GM23338 (cell line): ENCODE measurements at regions not wholly inside any gene's neighbourhood (a gene's known extent, or its start where the extent isn't known, plus 50 kb on each side); places are given as distances from the start of the nearest gene placed in this dataset.

Experiments
- ATAC-seq: fragments of 200-7000 bp; cut with Tn5 transposase; 3 replicates; pipeline ENCODE4 v1.9.1; 2020
- DNase-seq: peaks from one replicate; pipeline ENCODE4 v3.0.0-alpha.2; 2015; ENCODE audit warnings: low spot score
- H2AFZ ChIP-seq: fragments of 200-600 bp; sonication (generic); 2 replicates; pipeline ENCODE4 v1.8.0; 2016; ENCODE audit warnings: antibody characterized with exemption, mild to moderate bottlenecking, moderate library complexity
- H3F3A ChIP-seq: fragments of 200-600 bp; sonication (generic); replicated peaks from 2 replicates; pipeline ENCODE4 v1.8.0; 2017; ENCODE audit warnings: antibody characterized with exemption, mixed run types, low read depth
- H3K27ac ChIP-seq: fragments of 200-600 bp; sonication (generic); 2 replicates; pipeline ENCODE4 v1.6.1; 2016; ENCODE audit warnings: low read depth
- H3K27me3 ChIP-seq: fragments of 200-600 bp; sonication (generic); 2 replicates; pipeline ENCODE4 v1.8.0; 2016; ENCODE audit warnings: mild to moderate bottlenecking, mixed run types, moderate library complexity; ENCODE audit not compliant: insufficient read depth
- H3K36me3 ChIP-seq: fragments of 200-600 bp; sonication (generic); 2 replicates; pipeline ENCODE4 v1.8.0; 2016; ENCODE audit warnings: mild to moderate bottlenecking; ENCODE audit not compliant: insufficient read depth
- H3K4me1 ChIP-seq: fragments of 200-600 bp; sonication (generic); 2 replicates; pipeline ENCODE4 v1.8.0; 2016; ENCODE audit warnings: mild to moderate bottlenecking, moderate library complexity; ENCODE audit not compliant: insufficient read depth
- H3K4me2 ChIP-seq: fragments of 200-600 bp; sonication (generic); 2 replicates; pipeline ENCODE4 v1.7.1; 2017; ENCODE audit warnings: mixed run types
- H3K4me3 ChIP-seq: fragments of 200-600 bp; sonication (generic); 2 replicates; pipeline ENCODE4 v1.6.1; 2016; ENCODE audit warnings: mixed run types
- H3K79me2 ChIP-seq: fragments of 200-600 bp; sonication (generic); replicated peaks from 2 replicates; pipeline ENCODE4 v1.8.0; 2017; ENCODE audit warnings: mild to moderate bottlenecking; ENCODE audit not compliant: insufficient read depth
- H3K9me2 ChIP-seq: fragments of 200-600 bp; sonication (generic); 2 replicates; pipeline ENCODE4 v1.8.0; 2017; ENCODE audit not compliant: insufficient read depth
- H4K20me1 ChIP-seq: fragments of 200-600 bp; sonication (generic); replicated peaks from 2 replicates; pipeline ENCODE4 v1.8.0; 2017; ENCODE audit warnings: mild to moderate bottlenecking; ENCODE audit not compliant: insufficient read depth
- H3K27ac Mint-ChIP-seq: 2 replicates; pipeline ENCODE4 v1.8.0; 2020; ENCODE audit warnings: inconsistent platforms, mild to moderate bottlenecking, moderate library complexity, mixed read lengths
- H3K27me3 Mint-ChIP-seq: 3 replicates; pipeline ENCODE4 v1.8.0; 2022; ENCODE audit warnings: low read depth, mild to moderate bottlenecking, moderate library complexity, mixed read lengths, inconsistent platforms; ENCODE audit not compliant: insufficient read depth, poor library complexity
- H3K36me3 Mint-ChIP-seq: 3 replicates; pipeline ENCODE4 v1.8.0; 2021; ENCODE audit warnings: low read depth, mild to moderate bottlenecking, inconsistent platforms, moderate library complexity, mixed read lengths
- H3K4me1 Mint-ChIP-seq: 3 replicates; pipeline ENCODE4 v1.8.0; 2020; ENCODE audit warnings: mild to moderate bottlenecking, inconsistent platforms, mixed read lengths
- H3K4me3 Mint-ChIP-seq: 3 replicates; pipeline ENCODE4 v1.8.0; 2021; ENCODE audit warnings: moderate library complexity, mild to moderate bottlenecking, inconsistent platforms, mixed read lengths
- H3K9me3 Mint-ChIP-seq: 3 replicates; pipeline ENCODE4 v1.8.0; 2020; ENCODE audit warnings: moderate library complexity, mild to moderate bottlenecking, inconsistent platforms, mixed read lengths
- CREB1 ChIP-seq: fragments of 250-450 bp; sonication (Bioruptor Pico); IDR thresholded peaks from 2 replicates; pipeline ENCODE4 v1.5.0; 2020; ENCODE audit warnings: low read depth, mild to moderate bottlenecking, moderate library complexity
- ETS1 ChIP-seq: IDR thresholded peaks from 2 replicates; pipeline ENCODE4 v1.6.1; 2016; ENCODE audit warnings: antibody characterized with exemption
- EZH2 ChIP-seq: fragments of 200-600 bp; sonication (generic); IDR thresholded peaks from one replicate; pipeline ENCODE4 v1.8.0; 2017; ENCODE audit warnings: antibody characterized with exemption, mild to moderate bottlenecking, low read depth; ENCODE audit not compliant: unreplicated experiment
- EZH2phosphoT487 ChIP-seq: fragments of 200-600 bp; sonication (generic); IDR thresholded peaks from one replicate; pipeline ENCODE4 v1.8.1; 2018; ENCODE audit warnings: antibody characterized with exemption; ENCODE audit not compliant: unreplicated experiment
- JUNB ChIP-seq: IDR thresholded peaks from one replicate; pipeline ENCODE4 v1.6.1; 2016; ENCODE audit warnings: antibody characterized with exemption; ENCODE audit not compliant: unreplicated experiment
- NANOG ChIP-seq: IDR thresholded peaks from 2 replicates; pipeline ENCODE4 v1.6.1; 2016; ENCODE audit warnings: antibody characterized with exemption, borderline replicate concordance
- POLR2AphosphoS5 ChIP-seq: IDR thresholded peaks from 2 replicates; pipeline ENCODE4 v1.6.1; 2016; ENCODE audit warnings: antibody characterized with exemption, low read depth
- STAT1 ChIP-seq: IDR thresholded peaks from one replicate; pipeline ENCODE4 v1.6.1; 2016; ENCODE audit warnings: antibody characterized with exemption; ENCODE audit not compliant: unreplicated experiment
- ZNF114 ChIP-seq: fragments of 250-450 bp; sonication (Bioruptor Pico); IDR thresholded peaks from 2 replicates; pipeline ENCODE4 v1.5.0; 2020; ENCODE audit warnings: mild to moderate bottlenecking, moderate library complexity
- TF ChIP-seq, protein P1 (sequence below), 2 experiments: fragments of 200-600 bp in 1 of 2; sonication (generic) in 1 of 2; conservative IDR thresholded peaks; 2 replicates each; pipeline versions ENCODE4 v1.5.1 to v1.6.1; 2016 to 2017; ENCODE audit warnings: antibody characterized with exemption in 2 of 2, low read depth in 2 of 2, mild to moderate bottlenecking in 2 of 2, moderate library complexity in 1 of 2
- TF ChIP-seq, protein P2 (sequence below): IDR thresholded peaks from one replicate; pipeline ENCODE4 v1.6.1; 2018; ENCODE audit warnings: antibody characterized with exemption; ENCODE audit not compliant: unreplicated experiment

DNA sequence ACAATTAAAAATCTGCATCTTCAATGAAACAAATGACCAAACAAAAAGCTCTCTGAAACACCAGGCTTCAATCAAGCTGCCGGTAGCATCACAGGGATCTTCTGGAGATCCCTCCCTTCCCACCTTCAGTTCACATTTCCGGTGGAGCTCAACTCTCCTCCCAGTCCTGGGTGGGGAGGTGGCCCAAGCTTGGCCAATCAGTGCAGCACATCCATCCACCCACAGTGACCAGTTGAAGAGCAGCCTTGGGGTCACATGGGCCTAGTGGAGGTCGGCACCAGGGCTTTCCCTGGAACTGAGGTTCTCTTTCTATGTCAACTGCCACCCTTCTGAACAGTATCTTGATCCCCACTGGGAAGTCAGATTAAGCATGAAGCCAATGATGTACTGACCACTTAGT, 620.1 kb upstream of the MGMT start:
- H2AFZ ChIP-seq: no peak overlapping the region
- H3K4me1 ChIP-seq: no peaks in the 10 kb centered on the region
- H3K27me3 Mint-ChIP-seq: peaks cover 4% of the 10 kb centered on the region
- no peaks in the 10 kb centered on the region; the same call in none of the 2 replicates for H3K9me2 ChIP-seq
- no peaks in the 10 kb centered on the region for H3K79me2 ChIP-seq
- ATAC-seq (no peak), DNase-seq (no peak)
- no peak overlapping the region for H3K27ac Mint-ChIP-seq
- no peak overlapping the region for H3K4me3 ChIP-seq
- H3K36me3 Mint-ChIP-seq: no peaks in the 10 kb centered on the region
- peaks cover 7% of the 10 kb centered on the region for H3K4me1 Mint-ChIP-seq
- no peak overlapping the region for H3K27ac ChIP-seq
- no peak overlapping the region for H3K4me3 Mint-ChIP-seq
- no peak overlapping the region for H3K4me2 ChIP-seq
- TF ChIP-seq ETS1: no peak
- TF ChIP-seq POLR2AphosphoS5: no peak
- TF ChIP-seq EZH2: no peak
- H4K20me1 ChIP-seq: no peaks in the 10 kb centered on the region
- H3K27me3 ChIP-seq: no peaks in the 10 kb centered on the region
- H3K36me3 ChIP-seq: no peaks in the 10 kb centered on the region
- H3K9me3 Mint-ChIP-seq: no peaks in the 10 kb centered on the region
- no peaks in the 10 kb centered on the region for H3F3A ChIP-seq

GRCh38 chr10:128848810-128849209, 618.2 kb upstream of the MGMT start:
- Histone ChIP-seq H3F3A (no peaks in the 10 kb centered on the region), H3K36me3 (no peaks in the 10 kb centered on the region), H3K27me3 (no peaks in the 10 kb centered on the region), H3K4me3 (no peak overlapping the region), H3K4me2 (no peak overlapping the region), H2AFZ (no peak overlapping the region), H3K4me1 (no peaks in the 10 kb centered on the region), H3K79me2 (no peaks in the 10 kb centered on the region), H3K9me2 (peaks cover 6% of the 10 kb centered on the region), H3K27ac (no peak overlapping the region), H4K20me1 (no peaks in the 10 kb centered on the region)
- H3K36me3 Mint-ChIP-seq: no peaks in the 10 kb centered on the region
- H3K27me3 Mint-ChIP-seq: peaks cover 4% of the 10 kb centered on the region
- DNase-seq (no peak), ATAC-seq (no peak)
- no peaks in the 10 kb centered on the region for H3K9me3 Mint-ChIP-seq
- peaks cover 9% of the 10 kb centered on the region for H3K4me1 Mint-ChIP-seq
- H3K27ac Mint-ChIP-seq: no peak overlapping the region
- no peak overlapping the region for H3K4me3 Mint-ChIP-seq
- TF ChIP-seq POLR2AphosphoS5 (no peak), CREB1 (CRISPR knock-in tag) (no peak), STAT1 (no peak), NANOG (no peak), EZH2phosphoT487 (no peak), ZNF114 (no peak), JUNB (no peak)
- TF ChIP-seq, protein P1, sequence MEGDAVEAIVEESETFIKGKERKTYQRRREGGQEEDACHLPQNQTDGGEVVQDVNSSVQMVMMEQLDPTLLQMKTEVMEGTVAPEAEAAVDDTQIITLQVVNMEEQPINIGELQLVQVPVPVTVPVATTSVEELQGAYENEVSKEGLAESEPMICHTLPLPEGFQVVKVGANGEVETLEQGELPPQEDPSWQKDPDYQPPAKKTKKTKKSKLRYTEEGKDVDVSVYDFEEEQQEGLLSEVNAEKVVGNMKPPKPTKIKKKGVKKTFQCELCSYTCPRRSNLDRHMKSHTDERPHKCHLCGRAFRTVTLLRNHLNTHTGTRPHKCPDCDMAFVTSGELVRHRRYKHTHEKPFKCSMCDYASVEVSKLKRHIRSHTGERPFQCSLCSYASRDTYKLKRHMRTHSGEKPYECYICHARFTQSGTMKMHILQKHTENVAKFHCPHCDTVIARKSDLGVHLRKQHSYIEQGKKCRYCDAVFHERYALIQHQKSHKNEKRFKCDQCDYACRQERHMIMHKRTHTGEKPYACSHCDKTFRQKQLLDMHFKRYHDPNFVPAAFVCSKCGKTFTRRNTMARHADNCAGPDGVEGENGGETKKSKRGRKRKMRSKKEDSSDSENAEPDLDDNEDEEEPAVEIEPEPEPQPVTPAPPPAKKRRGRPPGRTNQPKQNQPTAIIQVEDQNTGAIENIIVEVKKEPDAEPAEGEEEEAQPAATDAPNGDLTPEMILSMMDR (conservative IDR thresholded peaks at IDR 0.05; ENCODE audit: low read depth in 2 of 2): no peak
- TF ChIP-seq, protein P2, sequence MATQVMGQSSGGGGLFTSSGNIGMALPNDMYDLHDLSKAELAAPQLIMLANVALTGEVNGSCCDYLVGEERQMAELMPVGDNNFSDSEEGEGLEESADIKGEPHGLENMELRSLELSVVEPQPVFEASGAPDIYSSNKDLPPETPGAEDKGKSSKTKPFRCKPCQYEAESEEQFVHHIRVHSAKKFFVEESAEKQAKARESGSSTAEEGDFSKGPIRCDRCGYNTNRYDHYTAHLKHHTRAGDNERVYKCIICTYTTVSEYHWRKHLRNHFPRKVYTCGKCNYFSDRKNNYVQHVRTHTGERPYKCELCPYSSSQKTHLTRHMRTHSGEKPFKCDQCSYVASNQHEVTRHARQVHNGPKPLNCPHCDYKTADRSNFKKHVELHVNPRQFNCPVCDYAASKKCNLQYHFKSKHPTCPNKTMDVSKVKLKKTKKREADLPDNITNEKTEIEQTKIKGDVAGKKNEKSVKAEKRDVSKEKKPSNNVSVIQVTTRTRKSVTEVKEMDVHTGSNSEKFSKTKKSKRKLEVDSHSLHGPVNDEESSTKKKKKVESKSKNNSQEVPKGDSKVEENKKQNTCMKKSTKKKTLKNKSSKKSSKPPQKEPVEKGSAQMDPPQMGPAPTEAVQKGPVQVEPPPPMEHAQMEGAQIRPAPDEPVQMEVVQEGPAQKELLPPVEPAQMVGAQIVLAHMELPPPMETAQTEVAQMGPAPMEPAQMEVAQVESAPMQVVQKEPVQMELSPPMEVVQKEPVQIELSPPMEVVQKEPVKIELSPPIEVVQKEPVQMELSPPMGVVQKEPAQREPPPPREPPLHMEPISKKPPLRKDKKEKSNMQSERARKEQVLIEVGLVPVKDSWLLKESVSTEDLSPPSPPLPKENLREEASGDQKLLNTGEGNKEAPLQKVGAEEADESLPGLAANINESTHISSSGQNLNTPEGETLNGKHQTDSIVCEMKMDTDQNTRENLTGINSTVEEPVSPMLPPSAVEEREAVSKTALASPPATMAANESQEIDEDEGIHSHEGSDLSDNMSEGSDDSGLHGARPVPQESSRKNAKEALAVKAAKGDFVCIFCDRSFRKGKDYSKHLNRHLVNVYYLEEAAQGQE: no peak
